DND-41 (cell line): ENCODE measurements at regions not wholly inside any gene's neighbourhood (a gene's known extent, or its start where the extent isn't known, plus 50 kb on each side); places are given as distances from the start of the nearest gene placed in this dataset.

Experiments used
- ATAC-seq: fragments of 200-7000 bp; cut with Tn5 transposase; 3 replicates; pipeline ENCODE4 v1.9.1; 2021; ENCODE audit warnings: low read depth; ENCODE audit not compliant: insufficient read depth
- DNase-seq: peaks from one replicate; pipeline ENCODE4 v3.0.0-alpha.2; 2020
- H2AFZ ChIP-seq: 2 replicates; pipeline ENCODE4 v1.6.0; 2012; ENCODE audit warnings: low read depth, low read length
- H3K27ac ChIP-seq: 2 replicates; pipeline ENCODE4 v1.5.1; 2012; ENCODE audit warnings: low read length, inconsistent platforms
- H3K27me3 ChIP-seq: fragments of 200-600 bp; sonication (generic); 2 replicates; pipeline ENCODE4 v1.6.0; 2012; ENCODE audit warnings: low read length, mild to moderate bottlenecking, inconsistent platforms; ENCODE audit not compliant: insufficient read depth, poor library complexity
- H3K36me3 ChIP-seq: 2 replicates; pipeline ENCODE4 v1.5.1; 2012; ENCODE audit warnings: low read length, inconsistent platforms; ENCODE audit not compliant: insufficient read depth
- H3K4me1 ChIP-seq: 2 replicates; pipeline ENCODE4 v1.5.1; 2012; ENCODE audit warnings: mild to moderate bottlenecking, low read length; ENCODE audit not compliant: insufficient read depth
- H3K4me2 ChIP-seq: 2 replicates; pipeline ENCODE4 v1.6.0; 2012; ENCODE audit warnings: mild to moderate bottlenecking, moderate library complexity, low read length, inconsistent platforms; ENCODE audit not compliant: insufficient read depth
- H3K4me3 ChIP-seq, 2 experiments: fragments of 200-600 bp in 1 of 2; shearing (Covaris generic) in 1 of 2; 2 replicates each; pipeline ENCODE4 v1.5.1; 2012 to 2016; ENCODE audit warnings: inconsistent platforms in 2 of 2, low read length in 2 of 2, mild to moderate bottlenecking in 2 of 2, low read depth in 1 of 2, moderate library complexity in 1 of 2
- H3K79me2 ChIP-seq: 2 replicates; pipeline ENCODE4 v1.6.0; 2012; ENCODE audit warnings: low read length, inconsistent platforms; ENCODE audit not compliant: insufficient read depth
- H3K9ac ChIP-seq: 2 replicates; pipeline ENCODE4 v1.6.0; 2012; ENCODE audit warnings: low read depth, mild to moderate bottlenecking, inconsistent platforms, low read length, moderate library complexity
- H3K9me3 ChIP-seq: 2 replicates; pipeline ENCODE4 v1.5.1; 2012; ENCODE audit warnings: low read length, moderate library complexity, mild to moderate bottlenecking, inconsistent platforms; ENCODE audit not compliant: insufficient read depth, severe bottlenecking
- H4K20me1 ChIP-seq: 2 replicates; pipeline ENCODE4 v1.6.0; 2012; ENCODE audit warnings: low read length; ENCODE audit not compliant: insufficient read depth
- EZH2 ChIP-seq: IDR thresholded peaks from 3 replicates; pipeline ENCODE4 v1.6.1; 2012; ENCODE audit warnings: borderline replicate concordance, low read depth, mild to moderate bottlenecking, moderate library complexity, low read length, inconsistent platforms; ENCODE audit not compliant: severe bottlenecking
- TF ChIP-seq, protein P1 (sequence below): IDR thresholded peaks from 2 replicates; pipeline ENCODE4 v1.5.1; 2012; ENCODE audit warnings: borderline replicate concordance, low read length, moderate library complexity, mild to moderate bottlenecking; ENCODE audit not compliant: poor library complexity, severe bottlenecking; ENCODE audit errors: extremely low read depth

DNA sequence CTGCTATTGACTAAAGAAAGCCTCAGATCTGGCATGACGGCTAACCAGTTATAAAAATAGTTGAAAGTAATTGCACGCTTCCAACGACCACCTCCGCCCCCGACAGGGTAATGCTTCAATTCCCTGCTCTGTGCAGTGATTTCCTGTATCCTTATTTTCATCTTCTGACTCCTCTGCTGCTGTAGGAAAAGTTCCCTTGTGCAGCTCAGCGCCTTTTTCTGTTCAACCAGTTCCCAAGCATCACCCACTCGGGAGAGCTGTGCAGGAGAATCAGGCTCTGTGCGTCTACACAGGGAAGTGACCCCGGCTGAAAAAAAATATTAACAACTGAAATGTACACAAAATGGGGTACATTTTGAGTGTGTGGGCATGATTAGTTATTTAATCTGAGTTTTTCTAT, 91.3 kb upstream of the COPS8 start:
- Histone ChIP-seq H3K27me3 (peaks cover 4% of the 10 kb centered on the region), H3K4me3 (no peak overlapping the region)

DNA sequence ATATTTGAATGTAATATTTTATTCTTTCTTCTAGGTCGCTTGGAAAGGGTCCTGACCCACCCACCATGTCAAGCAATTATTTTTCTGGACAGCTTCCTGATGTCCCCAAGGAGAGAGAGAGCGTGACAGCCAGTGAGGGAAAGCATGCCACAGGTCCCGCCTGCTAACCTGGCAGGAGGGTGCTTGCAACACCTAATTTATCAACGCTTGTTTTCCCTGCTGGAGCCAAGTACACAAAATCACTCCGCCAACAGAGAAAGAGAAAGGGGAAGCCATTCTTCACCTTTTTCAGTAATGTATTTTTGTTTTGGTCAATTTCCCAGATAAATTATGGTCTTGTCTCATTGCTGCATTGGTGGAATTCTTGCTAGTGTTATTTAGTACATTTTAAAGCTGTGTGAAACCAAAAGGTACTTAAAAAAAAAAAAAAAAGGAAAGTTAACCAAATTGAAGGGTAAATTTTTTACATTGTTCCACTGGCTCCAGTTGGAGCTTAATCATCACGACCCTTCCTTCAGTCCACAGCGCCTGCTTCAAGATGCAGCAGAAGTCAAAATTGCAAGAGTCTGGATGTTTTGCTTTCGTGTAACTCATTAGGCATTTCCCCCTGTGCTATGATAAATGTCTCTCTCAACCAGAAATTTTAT, 88.5 kb upstream of the COPS8 start:
- TF ChIP-seq, protein P1, sequence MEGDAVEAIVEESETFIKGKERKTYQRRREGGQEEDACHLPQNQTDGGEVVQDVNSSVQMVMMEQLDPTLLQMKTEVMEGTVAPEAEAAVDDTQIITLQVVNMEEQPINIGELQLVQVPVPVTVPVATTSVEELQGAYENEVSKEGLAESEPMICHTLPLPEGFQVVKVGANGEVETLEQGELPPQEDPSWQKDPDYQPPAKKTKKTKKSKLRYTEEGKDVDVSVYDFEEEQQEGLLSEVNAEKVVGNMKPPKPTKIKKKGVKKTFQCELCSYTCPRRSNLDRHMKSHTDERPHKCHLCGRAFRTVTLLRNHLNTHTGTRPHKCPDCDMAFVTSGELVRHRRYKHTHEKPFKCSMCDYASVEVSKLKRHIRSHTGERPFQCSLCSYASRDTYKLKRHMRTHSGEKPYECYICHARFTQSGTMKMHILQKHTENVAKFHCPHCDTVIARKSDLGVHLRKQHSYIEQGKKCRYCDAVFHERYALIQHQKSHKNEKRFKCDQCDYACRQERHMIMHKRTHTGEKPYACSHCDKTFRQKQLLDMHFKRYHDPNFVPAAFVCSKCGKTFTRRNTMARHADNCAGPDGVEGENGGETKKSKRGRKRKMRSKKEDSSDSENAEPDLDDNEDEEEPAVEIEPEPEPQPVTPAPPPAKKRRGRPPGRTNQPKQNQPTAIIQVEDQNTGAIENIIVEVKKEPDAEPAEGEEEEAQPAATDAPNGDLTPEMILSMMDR = no peak
- TF ChIP-seq EZH2 = no peak

More for the DNA sequence above, 91.3 kb upstream of the COPS8 start:
- Histone ChIP-seq H3K27ac (no peak overlapping the region), H4K20me1 (no peaks in the 10 kb centered on the region), H3K4me2 (no peak overlapping the region), H3K9ac (no peak overlapping the region), H3K79me2 (no peaks in the 10 kb centered on the region), H3K4me1 (no peaks in the 10 kb centered on the region), H3K9me3 (no peaks in the 10 kb centered on the region), H3K36me3 (no peaks in the 10 kb centered on the region), H2AFZ (no peak overlapping the region)
- TF ChIP-seq EZH2 = no peak
- TF ChIP-seq, protein P1 = no peak
- ATAC-seq (no peak), DNase-seq (no peak)

DNA sequence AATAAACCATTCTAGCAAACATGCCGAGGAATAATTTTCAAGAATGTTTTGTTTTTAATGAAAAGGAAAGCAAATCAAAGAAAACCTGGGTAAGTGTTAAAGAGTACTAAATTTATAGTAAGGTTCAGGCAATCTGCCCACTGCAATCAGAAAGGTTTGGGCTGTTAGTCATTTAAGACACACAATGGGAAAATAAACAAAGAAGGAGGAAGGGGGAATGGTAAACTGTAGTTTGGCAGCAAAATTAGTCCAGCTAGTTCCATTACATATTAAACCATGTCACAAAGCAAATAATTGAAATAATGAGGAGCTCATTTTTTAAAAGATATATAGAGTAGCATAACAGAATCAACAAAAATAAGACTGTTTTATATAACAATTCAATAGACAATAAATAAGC, 87.5 kb upstream of the COPS8 start:
- DNase-seq (no peak), ATAC-seq (no peak)
- H3K9ac ChIP-seq = no peak overlapping the region
- H3K79me2 ChIP-seq = no peaks in the 10 kb centered on the region
- TF ChIP-seq EZH2 = no peak
- TF ChIP-seq, protein P1 = no peak
- H3K4me1 ChIP-seq = no peaks in the 10 kb centered on the region
- no peak overlapping the region for H3K4me3 ChIP-seq
- no peak overlapping the region for H2AFZ ChIP-seq
- peaks cover 2% of the 10 kb centered on the region for H3K27me3 ChIP-seq
- H3K4me2 ChIP-seq = no peak overlapping the region
- no peaks in the 10 kb centered on the region for H3K9me3 ChIP-seq
- no peaks in the 10 kb centered on the region for H3K36me3 ChIP-seq
- no peaks in the 10 kb centered on the region for H4K20me1 ChIP-seq
- no peak overlapping the region for H3K27ac ChIP-seq

More for the DNA sequence above, 88.5 kb upstream of the COPS8 start:
- H3K27me3 ChIP-seq = peaks cover 2% of the 10 kb centered on the region
- H3K9ac ChIP-seq = no peak overlapping the region
- no peak overlapping the region for H3K27ac ChIP-seq
- H3K79me2 ChIP-seq = no peaks in the 10 kb centered on the region
- H4K20me1 ChIP-seq = no peaks in the 10 kb centered on the region
- no peak overlapping the region for H3K4me2 ChIP-seq
- H3K9me3 ChIP-seq = no peaks in the 10 kb centered on the region
- H2AFZ ChIP-seq = no peak overlapping the region
- H3K36me3 ChIP-seq = no peaks in the 10 kb centered on the region
- DNase-seq (no peak), ATAC-seq (no peak)
- no peak overlapping the region for H3K4me3 ChIP-seq
- no peaks in the 10 kb centered on the region for H3K4me1 ChIP-seq
